Endothelial cell of umbilical vein (primary cell): ENCODE measurements at regions not wholly inside any gene's neighbourhood (a gene's known extent, or its start where the extent isn't known, plus 50 kb on each side); places are given as distances from the start of the nearest gene placed in this dataset.

Source experiments
- BruUV-seq: library from RNA; stranded (reverse); fragments of 400-500 nt; replicated peaks from 2 replicates; lab custom pipeline; 2021; lab: Mats Ljungman, UMichigan
- CTCF ChIA-PET: fragments of 300-600, 350-600 bp; sonication (Branson Sonifier 250); formaldehyde crosslinking; loops from one replicate; lab custom pipeline; 2021; ENCODE audit warnings: antibody characterized with exemption, inconsistent platforms; lab: Charles Lee
- POLR2A ChIA-PET: fragments of 300-600, 350-600 bp; sonication (Branson Sonifier 250); formaldehyde crosslinking; loops from one replicate; lab custom pipeline; 2021; ENCODE audit warnings: antibody characterized with exemption, inconsistent platforms; lab: Charles Lee
- DNase-seq: peaks from one replicate; pipeline ENCODE4 v3.0.0-alpha.2; 2011; ENCODE audit warnings: low read depth, low spot score
- FAIRE-seq: peaks from 2 replicates; lab custom pipeline; 2011; peaks lifted over from hg19 to GRCh38; lab: Jason Lieb, UNC
- H2AFZ ChIP-seq: 2 replicates; pipeline ENCODE4 v1.6.0; 2012; ENCODE audit warnings: low read depth, low read length, control low read depth, inconsistent platforms
- H3K27ac ChIP-seq: 2 replicates; pipeline ENCODE4 v1.5.1; 2011; ENCODE audit warnings: low read depth, mild to moderate bottlenecking, control low read depth, low read length, moderate library complexity; ENCODE audit not compliant: insufficient read depth
- H3K27me3 ChIP-seq, 2 experiments: 2 replicates each; pipeline versions ENCODE4 v1.6.0 to v1.6.1; 2011; ENCODE audit warnings: low read length in 2 of 2, mixed read lengths in 1 of 2; ENCODE audit not compliant: control insufficient read depth in 2 of 2, insufficient read depth in 2 of 2
- H3K36me3 ChIP-seq, 2 experiments: 2 replicates in 1 of 2; 3 replicates in 1 of 2; pipeline ENCODE4 v1.5.1; 2011; ENCODE audit warnings: low read length in 2 of 2, mild to moderate bottlenecking in 1 of 2, moderate library complexity in 1 of 2; ENCODE audit not compliant: control insufficient read depth in 2 of 2, insufficient read depth in 2 of 2; ENCODE audit errors: extremely low read depth in 1 of 2
- H3K4me1 ChIP-seq: 3 replicates; pipeline ENCODE4 v1.5.1; 2011; ENCODE audit warnings: mild to moderate bottlenecking, low read length; ENCODE audit not compliant: control insufficient read depth, insufficient read depth; ENCODE audit errors: extremely low read depth
- H3K4me2 ChIP-seq: 2 replicates; pipeline ENCODE4 v1.6.1; 2011; ENCODE audit warnings: low read length, control low read depth, mixed read lengths; ENCODE audit not compliant: insufficient read depth
- H3K4me3 ChIP-seq, 3 experiments: fragments of 200-600 bp in 1 of 3; sonication (generic), shearing (Covaris generic) in 1 of 3; replicated peaks in 1 of 3; 2 replicates each; pipeline ENCODE4 v1.5.1; 2011 to 2016; ENCODE audit warnings: control low read depth in 3 of 3, low read length in 3 of 3, mild to moderate bottlenecking in 2 of 3, inconsistent platforms in 1 of 3, low read depth in 1 of 3, moderate library complexity in 1 of 3; ENCODE audit not compliant: insufficient read depth in 1 of 3
- H3K79me2 ChIP-seq: 2 replicates; pipeline ENCODE4 v1.6.0; 2012; ENCODE audit warnings: low read length, inconsistent platforms; ENCODE audit not compliant: control insufficient read depth, insufficient read depth
- H3K9ac ChIP-seq: replicated peaks from 2 replicates; pipeline ENCODE3; 2011; ENCODE audit warnings: low read length, control low read depth; ENCODE audit not compliant: insufficient read depth; ENCODE audit errors: extremely low read depth
- H3K9me1 ChIP-seq: replicated peaks from 3 replicates; pipeline ENCODE4 v1.6.0; 2011; ENCODE audit warnings: mild to moderate bottlenecking, low read length; ENCODE audit not compliant: control insufficient read depth, insufficient read depth; ENCODE audit errors: extremely low read depth
- H3K9me3 ChIP-seq: replicated peaks from 2 replicates; pipeline ENCODE4 v1.5.1; 2012; ENCODE audit warnings: low read length, inconsistent platforms; ENCODE audit not compliant: control insufficient read depth, insufficient read depth
- H4K20me1 ChIP-seq: replicated peaks from 2 replicates; pipeline ENCODE3; 2011; ENCODE audit warnings: mild to moderate bottlenecking, low read length; ENCODE audit not compliant: control insufficient read depth, insufficient read depth; ENCODE audit errors: extremely low read depth
- CTCF ChIP-seq, 2 donors: IDR thresholded peaks; 1 replicate in 1 of 2; 2 replicates in 1 of 2; pipeline ENCODE4 v1.5.1; 2011; ENCODE audit warnings: low read length in 2 of 2, mild to moderate bottlenecking in 2 of 2, moderate library complexity in 2 of 2, control low read depth in 1 of 2, inconsistent platforms in 1 of 2, low read depth in 1 of 2; ENCODE audit not compliant: insufficient read depth in 1 of 2; ENCODE audit errors: extremely low read depth in 1 of 2
- EZH2 ChIP-seq: IDR thresholded peaks from 2 replicates; pipeline ENCODE4 v1.6.1; 2012; ENCODE audit warnings: borderline replicate concordance, low read depth, mild to moderate bottlenecking, moderate library complexity, low read length, inconsistent platforms; ENCODE audit not compliant: severe bottlenecking
- FOS ChIP-seq: IDR thresholded peaks from 2 replicates; pipeline ENCODE4 v1.6.1; 2011; ENCODE audit warnings: mild to moderate bottlenecking, low read length, moderate library complexity, borderline replicate concordance; ENCODE audit not compliant: insufficient read depth
- GATA2 ChIP-seq: IDR thresholded peaks from 2 replicates; pipeline ENCODE4 v1.7.0; 2011; ENCODE audit warnings: low read depth, mild to moderate bottlenecking, moderate library complexity, mixed read lengths, low read length; ENCODE audit not compliant: insufficient read length, insufficient read depth
- JUN ChIP-seq: IDR thresholded peaks from 2 replicates; pipeline ENCODE4 v1.6.1; 2011; ENCODE audit warnings: borderline replicate concordance, low read depth; ENCODE audit not compliant: insufficient read length, insufficient read depth
- MAX ChIP-seq: IDR thresholded peaks from 2 replicates; pipeline ENCODE4 v1.6.1; 2011; ENCODE audit not compliant: insufficient read depth, insufficient read length
- MYC ChIP-seq: IDR thresholded peaks from one replicate; pipeline ENCODE4 v1.6.1; 2011; ENCODE audit warnings: mild to moderate bottlenecking, low read depth, low read length
- POLR2A ChIP-seq: IDR thresholded peaks from 2 replicates; pipeline ENCODE4 v1.6.1; 2012; ENCODE audit warnings: low read depth, mild to moderate bottlenecking, control low read depth, low read length
- POLR2AphosphoS5 ChIP-seq: IDR thresholded peaks from 2 replicates; pipeline ENCODE4 v1.6.1; 2012; ENCODE audit warnings: low read depth, mild to moderate bottlenecking, control low read depth, low read length, moderate library complexity; ENCODE audit not compliant: insufficient read depth
- dilution Hi-C: fragments of 300-500 bp; cut with MboI; formaldehyde crosslinking; loops from one replicate; pipeline ENCODE4 v1.15.0; 2019; ENCODE audit warnings: low sequenced_read_pairs; ENCODE audit not compliant: extremely low pct_ligation_motif_present
- intact Hi-C: fragments of 100-400 bp; cut with micrococcal nuclease; formaldehyde crosslinking; loops from one replicate; pipeline ENCODE4 v1.10.0; 2022

- Histone ChIP-seq H3K9me3 (no peaks in the 10 kb centered on the region), H3K9me1 (no peaks in the 10 kb centered on the region), H4K20me1 (no peaks in the 10 kb centered on the region), H3K4me3 (no peak overlapping the region), H3K9ac (no peak overlapping the region), H3K27me3 (peaks cover 3 to 8% of the 10 kb centered on the region in 2 experiments), H3K36me3 (no peaks in the 10 kb centered on the region), H2AFZ (no peak overlapping the region), H3K4me2 (no peak overlapping the region), H3K79me2 (no peaks in the 10 kb centered on the region), H3K4me1 (no peaks in the 10 kb centered on the region), H3K27ac (no peak overlapping the region)
- no peak for FAIRE-seq
- dilution Hi-C loops (no loop called here), intact Hi-C loops (no loop called here)
- no TSS peak for BruUV-seq
- CTCF ChIA-PET = no interaction called here
- no peak for DNase-seq
- POLR2A ChIA-PET = no interaction called here
- TF ChIP-seq CTCF (IDR thresholded peaks at IDR 0.05; ENCODE audit: extremely low read depth in 1 of 2, insufficient read depth in 1 of 2, low read depth in 1 of 2, low read length in 2 of 2) (no peak), POLR2A (no peak), JUN (no peak), POLR2AphosphoS5 (no peak), FOS (no peak), MYC (no peak), EZH2 (no peak), MAX (no peak), GATA2 (no peak)
These were observed 60.6 kb upstream of the MIER3 start for GRCh38 chr5:57012511-57012910.
